Breast epithelium (tissue), 3 donors: ENCODE measurements at regions not wholly inside any gene's neighbourhood (a gene's known extent, or its start where the extent isn't known, plus 50 kb on each side); places are given as distances from the start of the nearest gene placed in this dataset.

ENCODE experiments used
- POLR2A ChIP-seq: fragments of 450-650 bp; IDR thresholded peaks from one replicate; pipeline ENCODE4 v1.6.1; 2016; ENCODE audit warnings: antibody characterized with exemption, mild to moderate bottlenecking, moderate library complexity
- POLR2AphosphoS5 ChIP-seq, 3 donors: sonication (generic); formaldehyde crosslinking; IDR thresholded peaks; one replicate each; pipeline ENCODE4 v1.6.1; 2017; ENCODE audit warnings: antibody characterized with exemption in 3 of 3
- TF ChIP-seq, protein P1 (sequence below), 3 donors: fragments of 450-650 bp; IDR thresholded peaks; one replicate each; pipeline ENCODE4 v1.5.1; 2016 to 2017; ENCODE audit warnings: antibody characterized with exemption in 3 of 3, mild to moderate bottlenecking in 3 of 3, moderate library complexity in 3 of 3

DNA sequence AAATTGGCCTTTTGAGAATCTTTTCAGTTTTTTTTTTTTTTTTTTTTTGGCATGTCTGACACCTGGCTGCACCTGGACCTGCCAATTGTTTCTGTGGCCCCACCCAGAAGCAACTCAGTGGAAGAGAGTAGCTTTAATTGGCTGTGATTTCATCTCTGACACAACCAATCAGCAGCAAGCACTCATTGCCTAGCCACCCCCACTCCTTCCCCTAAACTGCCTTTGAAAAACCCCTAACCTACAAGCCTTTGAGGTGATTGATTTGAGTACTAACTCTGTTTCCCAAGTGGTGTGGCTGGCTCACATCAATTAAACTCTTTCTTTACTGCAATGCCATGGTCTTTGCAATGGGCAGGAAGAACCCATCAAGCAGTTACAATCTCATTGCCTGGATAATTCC, 98.2 kb upstream of the CHORDC1 start:
- TF ChIP-seq, protein P1, sequence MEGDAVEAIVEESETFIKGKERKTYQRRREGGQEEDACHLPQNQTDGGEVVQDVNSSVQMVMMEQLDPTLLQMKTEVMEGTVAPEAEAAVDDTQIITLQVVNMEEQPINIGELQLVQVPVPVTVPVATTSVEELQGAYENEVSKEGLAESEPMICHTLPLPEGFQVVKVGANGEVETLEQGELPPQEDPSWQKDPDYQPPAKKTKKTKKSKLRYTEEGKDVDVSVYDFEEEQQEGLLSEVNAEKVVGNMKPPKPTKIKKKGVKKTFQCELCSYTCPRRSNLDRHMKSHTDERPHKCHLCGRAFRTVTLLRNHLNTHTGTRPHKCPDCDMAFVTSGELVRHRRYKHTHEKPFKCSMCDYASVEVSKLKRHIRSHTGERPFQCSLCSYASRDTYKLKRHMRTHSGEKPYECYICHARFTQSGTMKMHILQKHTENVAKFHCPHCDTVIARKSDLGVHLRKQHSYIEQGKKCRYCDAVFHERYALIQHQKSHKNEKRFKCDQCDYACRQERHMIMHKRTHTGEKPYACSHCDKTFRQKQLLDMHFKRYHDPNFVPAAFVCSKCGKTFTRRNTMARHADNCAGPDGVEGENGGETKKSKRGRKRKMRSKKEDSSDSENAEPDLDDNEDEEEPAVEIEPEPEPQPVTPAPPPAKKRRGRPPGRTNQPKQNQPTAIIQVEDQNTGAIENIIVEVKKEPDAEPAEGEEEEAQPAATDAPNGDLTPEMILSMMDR (IDR thresholded peaks at IDR 0.05): no peak
- TF ChIP-seq POLR2A: no peak
- TF ChIP-seq POLR2AphosphoS5 (IDR thresholded peaks at IDR 0.05): no peak
